ENCODE measurements at regions not wholly inside any gene's neighbourhood (a gene's known extent, or its start where the extent isn't known, plus 50 kb on each side); places are given as distances from the start of the nearest gene placed in this dataset.

DNA sequence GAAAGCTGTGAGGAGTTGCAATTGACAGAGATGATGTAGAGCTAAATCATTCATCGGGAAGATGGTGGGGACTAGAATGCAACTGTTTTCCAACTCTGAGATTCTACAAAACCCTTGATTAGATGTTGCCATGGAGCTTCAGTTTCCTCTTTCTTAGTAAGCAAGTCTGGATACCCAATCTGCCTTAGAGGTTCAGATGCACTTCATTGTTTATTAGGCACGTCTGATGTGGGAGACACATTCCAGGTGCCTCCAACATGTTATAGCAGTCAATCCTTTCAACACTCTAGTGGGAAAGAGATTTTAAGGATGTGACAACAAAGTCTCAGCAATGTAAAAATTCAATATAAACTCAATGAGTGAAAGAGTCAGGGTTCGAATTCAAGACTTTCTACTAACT lies 291.3 kb upstream of the PHYHIPL start:
- no peak for TF ChIP-seq ZNF138 (CRISPR knock-in tag; conservative IDR thresholded peaks at IDR 0.05)
- TF ChIP-seq ZNF232 (CRISPR knock-in tag; IDR thresholded peaks at IDR 0.05), result no peak
- no peak for TF ChIP-seq TEAD4 (CRISPR knock-in tag; IDR thresholded peaks at IDR 0.05)
- no peak for TF ChIP-seq CREB1 (CRISPR knock-in tag; IDR thresholded peaks at IDR 0.05)
- TF ChIP-seq, protein P1, sequence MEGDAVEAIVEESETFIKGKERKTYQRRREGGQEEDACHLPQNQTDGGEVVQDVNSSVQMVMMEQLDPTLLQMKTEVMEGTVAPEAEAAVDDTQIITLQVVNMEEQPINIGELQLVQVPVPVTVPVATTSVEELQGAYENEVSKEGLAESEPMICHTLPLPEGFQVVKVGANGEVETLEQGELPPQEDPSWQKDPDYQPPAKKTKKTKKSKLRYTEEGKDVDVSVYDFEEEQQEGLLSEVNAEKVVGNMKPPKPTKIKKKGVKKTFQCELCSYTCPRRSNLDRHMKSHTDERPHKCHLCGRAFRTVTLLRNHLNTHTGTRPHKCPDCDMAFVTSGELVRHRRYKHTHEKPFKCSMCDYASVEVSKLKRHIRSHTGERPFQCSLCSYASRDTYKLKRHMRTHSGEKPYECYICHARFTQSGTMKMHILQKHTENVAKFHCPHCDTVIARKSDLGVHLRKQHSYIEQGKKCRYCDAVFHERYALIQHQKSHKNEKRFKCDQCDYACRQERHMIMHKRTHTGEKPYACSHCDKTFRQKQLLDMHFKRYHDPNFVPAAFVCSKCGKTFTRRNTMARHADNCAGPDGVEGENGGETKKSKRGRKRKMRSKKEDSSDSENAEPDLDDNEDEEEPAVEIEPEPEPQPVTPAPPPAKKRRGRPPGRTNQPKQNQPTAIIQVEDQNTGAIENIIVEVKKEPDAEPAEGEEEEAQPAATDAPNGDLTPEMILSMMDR (IDR thresholded peaks at IDR 0.05), result no peak
- TF ChIP-seq JUN (CRISPR knock-in tag; IDR thresholded peaks at IDR 0.05), result no peak
- TF ChIP-seq, protein P2, sequence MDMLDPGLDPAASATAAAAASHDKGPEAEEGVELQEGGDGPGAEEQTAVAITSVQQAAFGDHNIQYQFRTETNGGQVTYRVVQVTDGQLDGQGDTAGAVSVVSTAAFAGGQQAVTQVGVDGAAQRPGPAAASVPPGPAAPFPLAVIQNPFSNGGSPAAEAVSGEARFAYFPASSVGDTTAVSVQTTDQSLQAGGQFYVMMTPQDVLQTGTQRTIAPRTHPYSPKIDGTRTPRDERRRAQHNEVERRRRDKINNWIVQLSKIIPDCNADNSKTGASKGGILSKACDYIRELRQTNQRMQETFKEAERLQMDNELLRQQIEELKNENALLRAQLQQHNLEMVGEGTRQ (CRISPR knock-in tag; IDR thresholded peaks at IDR 0.05), result no peak
- TF ChIP-seq, protein P3, sequence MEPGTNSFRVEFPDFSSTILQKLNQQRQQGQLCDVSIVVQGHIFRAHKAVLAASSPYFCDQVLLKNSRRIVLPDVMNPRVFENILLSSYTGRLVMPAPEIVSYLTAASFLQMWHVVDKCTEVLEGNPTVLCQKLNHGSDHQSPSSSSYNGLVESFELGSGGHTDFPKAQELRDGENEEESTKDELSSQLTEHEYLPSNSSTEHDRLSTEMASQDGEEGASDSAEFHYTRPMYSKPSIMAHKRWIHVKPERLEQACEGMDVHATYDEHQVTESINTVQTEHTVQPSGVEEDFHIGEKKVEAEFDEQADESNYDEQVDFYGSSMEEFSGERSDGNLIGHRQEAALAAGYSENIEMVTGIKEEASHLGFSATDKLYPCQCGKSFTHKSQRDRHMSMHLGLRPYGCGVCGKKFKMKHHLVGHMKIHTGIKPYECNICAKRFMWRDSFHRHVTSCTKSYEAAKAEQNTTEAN (CRISPR knock-in tag; IDR thresholded peaks at IDR 0.05), result no peak
- TF ChIP-seq, protein P4, sequence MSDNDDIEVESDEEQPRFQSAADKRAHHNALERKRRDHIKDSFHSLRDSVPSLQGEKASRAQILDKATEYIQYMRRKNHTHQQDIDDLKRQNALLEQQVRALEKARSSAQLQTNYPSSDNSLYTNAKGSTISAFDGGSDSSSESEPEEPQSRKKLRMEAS (CRISPR knock-in tag; IDR thresholded peaks at IDR 0.05), result no peak
- TF ChIP-seq EMX1 (CRISPR knock-in tag; IDR thresholded peaks at IDR 0.05), result no peak
- no peak for TF ChIP-seq TP53 (CRISPR knock-in tag; IDR thresholded peaks at IDR 0.05)
- TF ChIP-seq, protein P5, sequence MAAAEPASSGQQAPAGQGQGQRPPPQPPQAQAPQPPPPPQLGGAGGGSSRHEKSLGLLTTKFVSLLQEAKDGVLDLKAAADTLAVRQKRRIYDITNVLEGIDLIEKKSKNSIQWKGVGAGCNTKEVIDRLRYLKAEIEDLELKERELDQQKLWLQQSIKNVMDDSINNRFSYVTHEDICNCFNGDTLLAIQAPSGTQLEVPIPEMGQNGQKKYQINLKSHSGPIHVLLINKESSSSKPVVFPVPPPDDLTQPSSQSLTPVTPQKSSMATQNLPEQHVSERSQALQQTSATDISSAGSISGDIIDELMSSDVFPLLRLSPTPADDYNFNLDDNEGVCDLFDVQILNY (CRISPR knock-in tag; IDR thresholded peaks at IDR 0.05), result no peak
